ENCODE measurements at regions not wholly inside any gene's neighbourhood (a gene's known extent, or its start where the extent isn't known, plus 50 kb on each side); places are given as distances from the start of the nearest gene placed in this dataset.
"Not testable (repeated sequence)": the region's sequence is repeated elsewhere in the genome, so short reads cannot be mapped to it uniquely, and the experiment has no call there.

- no peak overlapping the region for H3K4me3 ChIP-seq (ENCODE audit: low read depth, low read length)
- TF ChIP-seq, protein P1, sequence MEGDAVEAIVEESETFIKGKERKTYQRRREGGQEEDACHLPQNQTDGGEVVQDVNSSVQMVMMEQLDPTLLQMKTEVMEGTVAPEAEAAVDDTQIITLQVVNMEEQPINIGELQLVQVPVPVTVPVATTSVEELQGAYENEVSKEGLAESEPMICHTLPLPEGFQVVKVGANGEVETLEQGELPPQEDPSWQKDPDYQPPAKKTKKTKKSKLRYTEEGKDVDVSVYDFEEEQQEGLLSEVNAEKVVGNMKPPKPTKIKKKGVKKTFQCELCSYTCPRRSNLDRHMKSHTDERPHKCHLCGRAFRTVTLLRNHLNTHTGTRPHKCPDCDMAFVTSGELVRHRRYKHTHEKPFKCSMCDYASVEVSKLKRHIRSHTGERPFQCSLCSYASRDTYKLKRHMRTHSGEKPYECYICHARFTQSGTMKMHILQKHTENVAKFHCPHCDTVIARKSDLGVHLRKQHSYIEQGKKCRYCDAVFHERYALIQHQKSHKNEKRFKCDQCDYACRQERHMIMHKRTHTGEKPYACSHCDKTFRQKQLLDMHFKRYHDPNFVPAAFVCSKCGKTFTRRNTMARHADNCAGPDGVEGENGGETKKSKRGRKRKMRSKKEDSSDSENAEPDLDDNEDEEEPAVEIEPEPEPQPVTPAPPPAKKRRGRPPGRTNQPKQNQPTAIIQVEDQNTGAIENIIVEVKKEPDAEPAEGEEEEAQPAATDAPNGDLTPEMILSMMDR (IDR thresholded peaks at IDR 0.05; ENCODE audit: insufficient read depth, low read depth, low read length) = no peak
- DNase-seq (ENCODE audit: low read depth) = no peak
These were observed 202.4 kb upstream of the ZSWIM2 start for GRCh38 chr2:187051350-187051749.

GRCh38 chr2:187050409-187050998, 201.5 kb upstream of the ZSWIM2 start:
- DNase-seq (ENCODE audit: low read depth) = peak; percentile 22
- TF ChIP-seq, protein P1 (IDR thresholded peaks at IDR 0.05; ENCODE audit: insufficient read depth, low read depth, low read length) = no peak
- H3K4me3 ChIP-seq (ENCODE audit: low read depth, low read length) = no peak overlapping the region

DNA sequence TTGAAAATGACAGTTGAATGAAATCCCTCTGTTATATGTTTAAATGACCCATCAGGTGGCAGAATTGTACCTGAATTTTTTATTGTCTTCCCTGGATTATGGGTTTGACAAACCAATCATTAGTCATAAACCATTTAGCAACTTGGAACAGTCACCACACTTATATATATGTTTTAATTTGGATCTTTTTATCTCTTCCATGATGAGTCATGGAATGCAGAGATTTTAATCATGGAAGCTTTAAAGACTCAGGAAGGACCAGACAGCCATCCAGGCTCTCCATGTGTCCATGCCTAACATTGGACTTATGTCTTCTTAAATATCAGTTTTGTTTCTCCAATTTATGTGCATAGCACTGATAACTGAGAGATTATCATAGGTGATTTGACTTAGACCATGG, 188.3 kb upstream of the ZSWIM2 start:
- DNase-seq (ENCODE audit: low read depth) = peak; percentile 23
- TF ChIP-seq, protein P1 (IDR thresholded peaks at IDR 0.05; ENCODE audit: insufficient read depth, low read depth, low read length) = no peak
- H3K4me3 ChIP-seq (ENCODE audit: low read depth, low read length) = no peak overlapping the region

- no peak overlapping the region for H3K4me3 ChIP-seq (ENCODE audit: low read depth, low read length)
- no peak for DNase-seq (ENCODE audit: low read depth)
- TF ChIP-seq, protein P1 (IDR thresholded peaks at IDR 0.05; ENCODE audit: insufficient read depth, low read depth, low read length) = no peak
These were observed 185.5 kb upstream of the ZSWIM2 start for GRCh38 chr2:187034434-187034833.

- TF ChIP-seq, protein P1 (IDR thresholded peaks at IDR 0.05; ENCODE audit: insufficient read depth, low read depth, low read length) = no peak
- no peak overlapping the region for H3K4me3 ChIP-seq (ENCODE audit: low read depth, low read length)
- DNase-seq (ENCODE audit: low read depth) = no peak
These were observed 175.8 kb upstream of the ZSWIM2 start for GRCh38 chr2:187024739-187025138.

- peak; percentile 27 for DNase-seq (ENCODE audit: low read depth)
- H3K4me3 ChIP-seq (ENCODE audit: low read depth, low read length) = not testable (repeated sequence)
These were observed 175.0 kb upstream of the ZSWIM2 start for GRCh38 chr2:187023996-187024395.

DNA sequence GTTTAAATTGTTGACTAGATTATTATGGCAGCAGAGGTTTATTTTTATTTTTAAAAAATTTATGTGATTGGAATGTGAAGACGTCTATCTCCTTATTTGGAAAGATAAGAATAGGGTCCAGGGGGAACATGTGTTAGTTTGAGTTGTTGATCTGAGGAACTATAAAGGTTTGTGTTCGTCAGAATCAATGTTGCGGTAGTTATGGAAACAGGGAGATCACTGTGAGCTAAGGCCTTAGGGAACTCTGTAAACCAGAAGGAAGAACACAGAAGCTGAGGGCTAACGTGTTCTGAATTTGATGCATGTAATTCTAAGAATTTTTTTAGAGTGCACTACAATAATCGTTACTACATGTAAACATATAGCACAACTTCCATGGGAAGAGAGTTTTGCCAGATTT, 168.5 kb upstream of the ZSWIM2 start:
- H3K4me3 ChIP-seq (ENCODE audit: low read depth, low read length) = no peak overlapping the region
- DNase-seq (ENCODE audit: low read depth) = no peak
- TF ChIP-seq, protein P1 (IDR thresholded peaks at IDR 0.05; ENCODE audit: insufficient read depth, low read depth, low read length) = no peak
